Left lobe of liver (tissue), 2 donors: ENCODE measurements at regions not wholly inside any gene's neighbourhood (a gene's known extent, or its start where the extent isn't known, plus 50 kb on each side); places are given as distances from the start of the nearest gene placed in this dataset.

Experiments used
- ATAC-seq: fragments of 200-7000 bp; cut with Tn5 transposase; one replicate; pipeline ENCODE4 v1.9.1; 2020; ENCODE audit warnings: mild to moderate bottlenecking, moderate library complexity
- DNase-seq: peaks from one replicate; pipeline ENCODE4 v3.0.0-alpha.2; 2020; ENCODE audit warnings: low spot score
- donor health status: DM: no; HTN: no; CAD: no; lungs with moderate emphysema.
- donor health status: DM: no; HTN: yes; CAD: no.

- DNase-seq (no peak), ATAC-seq (no peak)
Measured at GRCh38 chr5:97542469-97542868, 359.4 kb upstream of the RIOK2 start.

GRCh38 chr5:97543166-97543565 lies 360.1 kb upstream of the RIOK2 start:
- ATAC-seq (no peak), DNase-seq (no peak)

- no peak for ATAC-seq
- no peak for DNase-seq
Measured at GRCh38 chr5:97544240-97544639, 361.2 kb upstream of the RIOK2 start.

GRCh38 chr5:97544678-97545077 lies 361.6 kb upstream of the RIOK2 start:
- ATAC-seq (no peak), DNase-seq (no peak)

GRCh38 chr5:97545446-97545845 lies 362.4 kb upstream of the RIOK2 start:
- ATAC-seq = no peak
- DNase-seq = no peak

GRCh38 chr5:97545886-97546535 lies 363.0 kb upstream of the RIOK2 start:
- ATAC-seq = no peak
- DNase-seq = no peak

GRCh38 chr5:97547430-97547829 lies 364.4 kb upstream of the RIOK2 start:
- no peak for DNase-seq

GRCh38 chr5:97547999-97548738 lies 365.1 kb upstream of the RIOK2 start:
- no peak for DNase-seq

More at GRCh38 chr5:97547430-97547829, 364.4 kb upstream of the RIOK2 start:
- ATAC-seq = no peak

GRCh38 chr5:97548739-97549080 lies 365.7 kb upstream of the RIOK2 start:
- DNase-seq (no peak), ATAC-seq (no peak)

More at GRCh38 chr5:97547999-97548738, 365.1 kb upstream of the RIOK2 start:
- ATAC-seq = no peak

- ATAC-seq (no peak), DNase-seq (no peak)
Measured at GRCh38 chr5:97549496-97549895, 366.4 kb upstream of the RIOK2 start.

- DNase-seq = no peak
- ATAC-seq = no peak
Measured at GRCh38 chr5:97550164-97550563, 367.1 kb upstream of the RIOK2 start.

- no peak for ATAC-seq
- no peak for DNase-seq
Measured at GRCh38 chr5:97550818-97551217, 367.8 kb upstream of the RIOK2 start.

GRCh38 chr5:97553604-97554452 lies 370.8 kb upstream of the RIOK2 start:
- no peak for DNase-seq
- no peak for ATAC-seq

GRCh38 chr5:97554977-97555643 lies 372.1 kb upstream of the RIOK2 start:
- DNase-seq (no peak), ATAC-seq (no peak)

- no peak for DNase-seq
- no peak for ATAC-seq
Measured at GRCh38 chr5:97555644-97555981, 372.6 kb upstream of the RIOK2 start.

- ATAC-seq = no peak
- no peak for DNase-seq
Measured at GRCh38 chr5:97559827-97560598, 377.0 kb upstream of the RIOK2 start.

- no peak for DNase-seq
- ATAC-seq = no peak
Measured at GRCh38 chr5:97560599-97560993, 377.5 kb upstream of the RIOK2 start.

GRCh38 chr5:97563050-97563657 lies 380.1 kb upstream of the RIOK2 start:
- DNase-seq (no peak), ATAC-seq (no peak)

GRCh38 chr5:97568382-97568781 lies 385.3 kb upstream of the RIOK2 start:
- DNase-seq (no peak), ATAC-seq (no peak)

- DNase-seq (no peak), ATAC-seq (no peak)
Measured at GRCh38 chr5:97570242-97570641, 387.2 kb upstream of the RIOK2 start.
